ENCODE measurements at regions not wholly inside any gene's neighbourhood (a gene's known extent, or its start where the extent isn't known, plus 50 kb on each side); places are given as distances from the start of the nearest gene placed in this dataset.
"Not testable (repeated sequence)": the region's sequence is repeated elsewhere in the genome, so short reads cannot be mapped to it uniquely, and the experiment has no call there.

- Mint-ChIP-seq H3K27me3 (ENCODE audit: low read depth) (no peaks in the 10 kb centered on the region), H3K9me3 (ENCODE audit: low read depth) (peaks cover 27% of the 10 kb centered on the region), H3K27ac (ENCODE audit: unreplicated experiment) (no peak overlapping the region), H3K4me1 (ENCODE audit: low read depth) (no peaks in the 10 kb centered on the region), H3K4me3 (ENCODE audit: unreplicated experiment) (no peak overlapping the region), H3K36me3 (ENCODE audit: low read depth) (no peaks in the 10 kb centered on the region)
- no peak for DNase-seq (ENCODE audit: low spot score)
- TF ChIP-seq CTCF (IDR thresholded peaks at IDR 0.05), result no peak
Observed at GRCh38 chr16:35602116-35602515, 2142.7 kb downstream of the TP53TG3F start.

GRCh38 chr16:35603371-35603770 is 2144.0 kb downstream of the TP53TG3F start:
- not testable (repeated sequence) for H3K27me3 Mint-ChIP-seq (ENCODE audit: low read depth); H3K27ac Mint-ChIP-seq (ENCODE audit: unreplicated experiment); H3K36me3 Mint-ChIP-seq (ENCODE audit: low read depth); DNase-seq (ENCODE audit: low spot score); H3K4me3 Mint-ChIP-seq (ENCODE audit: unreplicated experiment); H3K4me1 Mint-ChIP-seq (ENCODE audit: low read depth)
- H3K9me3 Mint-ChIP-seq (ENCODE audit: low read depth), result peaks cover 20% of the 10 kb centered on the region

- Mint-ChIP-seq H3K36me3 (ENCODE audit: low read depth) (no peaks in the 10 kb centered on the region), H3K4me1 (ENCODE audit: low read depth) (no peaks in the 10 kb centered on the region), H3K27ac (ENCODE audit: unreplicated experiment) (no peak overlapping the region), H3K9me3 (ENCODE audit: low read depth) (peaks cover 13% of the 10 kb centered on the region), H3K4me3 (ENCODE audit: unreplicated experiment) (no peak overlapping the region), H3K27me3 (ENCODE audit: low read depth) (no peaks in the 10 kb centered on the region)
- TF ChIP-seq CTCF (IDR thresholded peaks at IDR 0.05), result no peak
- no peak for DNase-seq (ENCODE audit: low spot score)
Observed at GRCh38 chr16:35605921-35606320, 2146.5 kb downstream of the TP53TG3F start.

GRCh38 chr16:35614883-35615282 is 2155.5 kb downstream of the TP53TG3F start:
- H3K4me3 Mint-ChIP-seq (ENCODE audit: unreplicated experiment); H3K27ac Mint-ChIP-seq (ENCODE audit: unreplicated experiment); DNase-seq (ENCODE audit: low spot score); H3K27me3 Mint-ChIP-seq (ENCODE audit: low read depth); H3K4me1 Mint-ChIP-seq (ENCODE audit: low read depth); H3K36me3 Mint-ChIP-seq (ENCODE audit: low read depth): not testable (repeated sequence)
- peaks cover 35% of the 10 kb centered on the region for H3K9me3 Mint-ChIP-seq (ENCODE audit: low read depth)

DNA sequence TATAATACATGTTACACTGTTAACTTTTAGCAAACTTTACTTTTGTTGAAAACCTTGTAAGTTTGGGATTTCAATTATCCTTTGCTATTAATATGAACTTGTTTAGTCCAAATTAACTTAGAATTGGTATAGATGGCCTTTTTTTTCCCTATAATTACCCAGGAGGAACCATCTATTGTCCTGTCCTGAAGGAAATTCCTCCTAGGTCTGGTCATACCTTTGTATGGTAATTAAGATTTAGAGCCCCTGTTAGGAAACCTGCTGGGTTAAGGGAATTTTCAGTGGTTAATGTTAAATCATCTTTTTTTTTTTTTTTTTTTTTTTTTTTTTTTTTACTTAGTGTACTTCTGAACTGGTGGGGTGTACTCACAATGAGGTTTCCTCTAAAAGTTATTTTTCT is 2159.8 kb downstream of the TP53TG3F start:
- not testable (repeated sequence) for H3K36me3 Mint-ChIP-seq (ENCODE audit: low read depth); H3K4me3 Mint-ChIP-seq (ENCODE audit: unreplicated experiment); H3K27ac Mint-ChIP-seq (ENCODE audit: unreplicated experiment); H3K27me3 Mint-ChIP-seq (ENCODE audit: low read depth); H3K4me1 Mint-ChIP-seq (ENCODE audit: low read depth); DNase-seq (ENCODE audit: low spot score)
- peaks cover 55% of the 10 kb centered on the region for H3K9me3 Mint-ChIP-seq (ENCODE audit: low read depth)

- DNase-seq (ENCODE audit: low spot score), result no peak
- peaks cover 46% of the 10 kb centered on the region for H3K9me3 Mint-ChIP-seq (ENCODE audit: low read depth)
- no peaks in the 10 kb centered on the region for H3K36me3 Mint-ChIP-seq (ENCODE audit: low read depth)
- H3K27ac Mint-ChIP-seq (ENCODE audit: unreplicated experiment), result no peak overlapping the region
- no peak for TF ChIP-seq CTCF (IDR thresholded peaks at IDR 0.05)
- H3K4me3 Mint-ChIP-seq (ENCODE audit: unreplicated experiment), result no peak overlapping the region
- no peaks in the 10 kb centered on the region for H3K27me3 Mint-ChIP-seq (ENCODE audit: low read depth)
- no peaks in the 10 kb centered on the region for H3K4me1 Mint-ChIP-seq (ENCODE audit: low read depth)
Observed at GRCh38 chr16:35626041-35626440, 2166.6 kb downstream of the TP53TG3F start.

DNA sequence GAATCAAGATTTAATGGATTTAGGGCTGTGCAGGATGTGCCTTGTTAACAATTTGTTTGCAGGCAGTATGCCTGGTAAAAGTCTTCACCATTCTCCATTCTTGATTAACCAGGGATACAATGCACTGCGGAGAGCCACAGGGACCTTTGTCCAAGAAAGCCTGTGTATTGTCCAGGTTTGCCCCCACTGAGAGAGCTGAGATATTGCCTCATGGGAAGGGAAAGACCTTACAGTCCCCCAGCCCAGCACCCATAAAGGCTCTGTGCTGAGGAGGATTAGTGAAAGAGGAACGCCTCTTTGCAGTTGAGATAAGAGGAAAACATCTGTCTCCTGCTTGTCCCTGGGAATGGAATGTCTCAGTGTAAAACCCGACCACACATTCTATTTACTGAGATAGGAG is 2169.6 kb downstream of the TP53TG3F start:
- DNase-seq (ENCODE audit: low spot score), result no peak
- Mint-ChIP-seq H3K27me3 (ENCODE audit: low read depth) (no peaks in the 10 kb centered on the region), H3K36me3 (ENCODE audit: low read depth) (no peaks in the 10 kb centered on the region), H3K9me3 (ENCODE audit: low read depth) (peaks cover 50% of the 10 kb centered on the region), H3K4me3 (ENCODE audit: unreplicated experiment) (no peak overlapping the region), H3K4me1 (ENCODE audit: low read depth) (no peaks in the 10 kb centered on the region), H3K27ac (ENCODE audit: unreplicated experiment) (no peak overlapping the region)
- no peak for TF ChIP-seq CTCF (IDR thresholded peaks at IDR 0.05)

Measured in chondrocyte (in vitro differentiated cells).